HepG2 (cell line): ENCODE measurements at regions not wholly inside any gene's neighbourhood (a gene's known extent, or its start where the extent isn't known, plus 50 kb on each side); places are given as distances from the start of the nearest gene placed in this dataset.

ENCODE experiments used
- ATAC-seq: fragments of 200-7000 bp; cut with Tn5 transposase; 3 replicates; pipeline ENCODE4 v1.9.1; 2020; ENCODE audit warnings: mild to moderate bottlenecking, moderate library complexity
- BruUV-seq: library from RNA; stranded (reverse); fragments of 400-500 nt; replicated peaks from 2 replicates; lab custom pipeline; 2021; lab: Mats Ljungman, UMichigan
- CTCF ChIA-PET: fragments of 300-600 bp; formaldehyde crosslinking; extraction: SDS; loops from one replicate; lab custom pipeline; 2021; ENCODE audit warnings: low total read pairs, inconsistent platforms, low intra/inter-chr PET ratio; lab: Yijun Ruan, JAX
- POLR2A ChIA-PET: fragments of 350-600 bp; sonication (Branson Sonifier 250); formaldehyde crosslinking; loops from one replicate; lab custom pipeline; 2020; ENCODE audit warnings: antibody characterized with exemption, inconsistent platforms; lab: Yijun Ruan, JAX
- DNase-seq: peaks from one replicate; pipeline ENCODE4 v3.0.0-alpha.2; 2015; ENCODE audit warnings: low spot score
- FAIRE-seq: peaks from 3 replicates; lab custom pipeline; 2011; peaks lifted over from hg19 to GRCh38; lab: Jason Lieb, UNC
- H2AFZ ChIP-seq: one replicate; pipeline ENCODE4 v1.6.1; 2011; ENCODE audit warnings: low read length, inconsistent platforms
- H3K27ac ChIP-seq: fragments of 300-600 bp; 3 replicates; pipeline ENCODE4 v1.8.0; 2011; ENCODE audit warnings: mixed run types, mild to moderate bottlenecking, mixed read lengths, low read length, inconsistent platforms; ENCODE audit not compliant: insufficient read depth; ENCODE audit errors: extremely low read length
- H3K27me3 ChIP-seq, 2 experiments: fragments of 200-600 bp in 1 of 2; 2 replicates in 1 of 2; 3 replicates in 1 of 2; pipeline versions ENCODE4 v1.6.0 to v1.8.0; 2011; ENCODE audit warnings: low read length in 2 of 2, mild to moderate bottlenecking in 2 of 2, moderate library complexity in 2 of 2, inconsistent platforms in 1 of 2; ENCODE audit not compliant: insufficient read depth in 2 of 2, control insufficient read depth in 1 of 2
- H3K36me3 ChIP-seq, 2 experiments: fragments of 200-600 bp in 1 of 2; replicated peaks in 1 of 2; 2 replicates in 1 of 2; 3 replicates in 1 of 2; pipeline versions ENCODE4 v1.5.1 to v1.8.0; 2011; ENCODE audit warnings: low read length in 2 of 2, inconsistent platforms in 1 of 2; ENCODE audit not compliant: insufficient read depth in 2 of 2, control insufficient read depth in 1 of 2
- H3K4me1 ChIP-seq: 2 replicates; pipeline ENCODE4 v1.5.1; 2012; ENCODE audit warnings: low read length, inconsistent platforms; ENCODE audit not compliant: insufficient read depth
- H3K4me2 ChIP-seq: 2 replicates; pipeline ENCODE4 v1.6.0; 2011; ENCODE audit warnings: low read depth, low read length, inconsistent platforms
- H3K4me3 ChIP-seq, 3 experiments: fragments of 200-600 bp in 1 of 3; sonication (generic), shearing (Covaris generic) in 1 of 3; replicated peaks in 1 of 3; 2 replicates each; pipeline ENCODE4 v1.5.1; 2011 to 2016; ENCODE audit warnings: low read length in 3 of 3, inconsistent platforms in 2 of 3, low read depth in 2 of 3, mild to moderate bottlenecking in 2 of 3, control low read depth in 1 of 3, mixed read lengths in 1 of 3; ENCODE audit not compliant: insufficient read depth in 1 of 3
- H3K79me2 ChIP-seq: one replicate; pipeline ENCODE4 v1.6.1; 2011; ENCODE audit warnings: low read length, inconsistent platforms; ENCODE audit not compliant: insufficient read depth
- H3K9ac ChIP-seq: 2 replicates; pipeline ENCODE4 v1.6.0; 2011; ENCODE audit warnings: mild to moderate bottlenecking, low read depth, low read length, inconsistent platforms; ENCODE audit not compliant: insufficient read depth
- H3K9me3 ChIP-seq: 2 replicates; pipeline ENCODE4 v1.5.1; 2012; ENCODE audit warnings: mild to moderate bottlenecking, low read length
- H4K20me1 ChIP-seq: 2 replicates; pipeline ENCODE4 v1.6.0; 2011; ENCODE audit warnings: inconsistent platforms, mild to moderate bottlenecking, low read length, moderate library complexity; ENCODE audit not compliant: insufficient read depth
- FOXK2 ChIP-seq: fragments of 450-650 bp; IDR thresholded peaks from 2 replicates; pipeline ENCODE4 v1.6.1; 2016
- FUBP1 ChIP-seq: sonication (generic); formaldehyde crosslinking; IDR thresholded peaks from 2 replicates; pipeline ENCODE4 v1.5.1; 2020; ENCODE audit warnings: missing genetic modification reagents, mild to moderate bottlenecking, borderline replicate concordance
- GATA4 ChIP-seq: sonication (generic); IDR thresholded peaks from 2 replicates; pipeline ENCODE4 v1.6.1; 2016; ENCODE audit warnings: antibody characterized with exemption, low read depth, borderline replicate concordance
- GATAD1 ChIP-seq: IDR thresholded peaks from 2 replicates; pipeline ENCODE4 v1.6.1; 2016; ENCODE audit warnings: missing genetic modification reagents, missing compliant biosample characterization
- HMG20B ChIP-seq: conservative IDR thresholded peaks from 2 replicates; pipeline ENCODE4 v1.6.1; 2016; ENCODE audit warnings: missing genetic modification reagents, missing compliant biosample characterization
- KDM6A ChIP-seq: IDR thresholded peaks from 2 replicates; pipeline ENCODE4 v1.6.1; 2016; ENCODE audit warnings: low read depth
- MATR3 ChIP-seq: sonication (generic); formaldehyde crosslinking; IDR thresholded peaks from 2 replicates; pipeline ENCODE4 v1.4.0; 2020; ENCODE audit warnings: missing genetic modification reagents
- NCOA2 ChIP-seq: sonication (generic); formaldehyde crosslinking; IDR thresholded peaks from 2 replicates; pipeline ENCODE4 v1.8.0; 2022; ENCODE audit warnings: inconsistent platforms
- PHF20 ChIP-seq: sonication (generic); formaldehyde crosslinking; IDR thresholded peaks from 2 replicates; pipeline ENCODE4 v1.5.0; 2020; ENCODE audit warnings: mild to moderate bottlenecking, missing genetic modification reagents
- ZNF17 ChIP-seq: sonication (generic); formaldehyde crosslinking; IDR thresholded peaks from 2 replicates; pipeline ENCODE4 v1.5.0; 2020; ENCODE audit warnings: mild to moderate bottlenecking, missing genetic modification reagents
- ZNF414 ChIP-seq: sonication (generic); formaldehyde crosslinking; IDR thresholded peaks from 2 replicates; pipeline ENCODE4 v1.5.0; 2020; ENCODE audit warnings: missing genetic modification reagents
- ZNF543 ChIP-seq: sonication (generic); formaldehyde crosslinking; IDR thresholded peaks from 2 replicates; pipeline ENCODE4 v1.4.0; 2020; ENCODE audit warnings: mild to moderate bottlenecking, missing genetic modification reagents
- ZNF652 ChIP-seq: IDR thresholded peaks from 2 replicates; pipeline ENCODE4 v1.6.1; 2016; ENCODE audit warnings: low read depth, borderline replicate concordance
- ZNF776 ChIP-seq: sonication (generic); formaldehyde crosslinking; IDR thresholded peaks from 2 replicates; pipeline ENCODE4 v1.4.0; 2020; ENCODE audit warnings: mild to moderate bottlenecking, missing genetic modification reagents
- ZSCAN25 ChIP-seq: sonication (generic); formaldehyde crosslinking; IDR thresholded peaks from 2 replicates; pipeline ENCODE4 v1.8.0; 2022; ENCODE audit warnings: mild to moderate bottlenecking, missing genetic modification reagents
- in situ Hi-C: cut with HindIII; loops from 2 replicates; pipeline ENCODE4 v1.10.0; 2017; ENCODE audit warnings: low pct_unique_long_range_greater_than_20kb; ENCODE audit not compliant: extremely low pct_ligation_motif_present
- intact Hi-C: fragments of 100-400 bp; cut with micrococcal nuclease; formaldehyde crosslinking; loops from one replicate; pipeline ENCODE4 v1.10.0; 2022; ENCODE audit not compliant: unreplicated experiment
- TF ChIP-seq, protein P1 (sequence below): sonication (generic); formaldehyde crosslinking; IDR thresholded peaks from 2 replicates; pipeline ENCODE4 v1.5.1; 2020; ENCODE audit warnings: mild to moderate bottlenecking, missing genetic modification reagents
- TF ChIP-seq, protein P2 (sequence below): sonication (generic); formaldehyde crosslinking; conservative IDR thresholded peaks from 2 replicates; pipeline ENCODE4 v1.4.0; 2020; ENCODE audit warnings: mild to moderate bottlenecking, missing genetic modification reagents, moderate library complexity

DNA sequence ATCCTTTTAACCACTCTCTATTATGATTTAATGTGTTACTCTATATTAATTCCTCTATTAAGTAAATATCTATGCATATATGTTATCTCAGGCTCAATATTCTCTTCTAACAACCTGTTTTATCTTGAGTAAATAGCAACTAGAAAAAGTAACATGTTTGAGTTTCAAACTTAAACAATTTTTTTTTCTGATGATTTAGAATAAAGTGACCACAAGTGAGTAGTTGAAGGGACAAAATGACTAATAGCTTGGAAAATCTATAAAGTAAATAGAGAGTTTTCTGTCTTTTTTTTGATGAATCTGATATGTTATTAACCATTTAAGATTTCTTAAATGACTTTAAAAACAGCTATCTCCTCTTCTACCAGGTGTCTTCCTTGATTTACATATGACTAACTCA lies 483.8 kb downstream of the TFEC start:
- Histone ChIP-seq H3K4me3 (no peak overlapping the region), H3K4me1 (no peaks in the 10 kb centered on the region)
- no peak for TF ChIP-seq FUBP1
- TF ChIP-seq, protein P1, sequence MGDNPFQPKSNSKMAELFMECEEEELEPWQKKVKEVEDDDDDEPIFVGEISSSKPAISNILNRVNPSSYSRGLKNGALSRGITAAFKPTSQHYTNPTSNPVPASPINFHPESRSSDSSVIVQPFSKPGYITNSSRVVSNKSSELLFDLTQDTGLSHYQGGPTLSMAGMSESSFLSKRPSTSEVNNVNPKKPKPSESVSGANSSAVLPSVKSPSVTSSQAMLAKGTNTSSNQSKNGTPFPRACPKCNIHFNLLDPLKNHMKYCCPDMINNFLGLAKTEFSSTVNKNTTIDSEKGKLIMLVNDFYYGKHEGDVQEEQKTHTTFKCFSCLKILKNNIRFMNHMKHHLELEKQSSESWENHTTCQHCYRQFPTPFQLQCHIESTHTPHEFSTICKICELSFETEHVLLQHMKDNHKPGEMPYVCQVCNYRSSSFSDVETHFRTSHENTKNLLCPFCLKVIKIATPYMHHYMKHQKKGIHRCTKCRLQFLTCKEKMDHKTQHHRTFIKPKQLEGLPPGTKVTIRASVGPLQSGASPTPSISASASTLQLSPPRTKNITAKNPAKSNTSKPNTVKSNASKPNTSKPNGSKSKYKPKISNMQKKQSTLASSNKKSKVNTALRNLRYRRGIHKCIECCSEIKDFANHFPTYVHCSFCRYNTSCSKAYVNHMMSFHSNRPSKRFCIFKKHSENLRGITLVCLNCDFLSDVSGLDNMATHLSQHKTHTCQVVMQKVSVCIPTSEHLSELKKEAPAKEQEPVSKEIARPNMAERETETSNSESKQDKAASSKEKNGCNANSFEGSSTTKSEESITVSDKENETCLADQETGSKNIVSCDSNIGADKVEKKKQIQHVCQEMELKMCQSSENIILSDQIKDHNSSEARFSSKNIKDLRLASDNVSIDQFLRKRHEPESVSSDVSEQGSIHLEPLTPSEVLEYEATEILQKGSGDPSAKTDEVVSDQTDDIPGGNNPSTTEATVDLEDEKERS = no peak
- TF ChIP-seq FOXK2 = no peak
- TF ChIP-seq NCOA2 (CRISPR knock-in tag) = no peak
- no peak for TF ChIP-seq ZNF652 (CRISPR knock-in tag)
- TF ChIP-seq, protein P2, sequence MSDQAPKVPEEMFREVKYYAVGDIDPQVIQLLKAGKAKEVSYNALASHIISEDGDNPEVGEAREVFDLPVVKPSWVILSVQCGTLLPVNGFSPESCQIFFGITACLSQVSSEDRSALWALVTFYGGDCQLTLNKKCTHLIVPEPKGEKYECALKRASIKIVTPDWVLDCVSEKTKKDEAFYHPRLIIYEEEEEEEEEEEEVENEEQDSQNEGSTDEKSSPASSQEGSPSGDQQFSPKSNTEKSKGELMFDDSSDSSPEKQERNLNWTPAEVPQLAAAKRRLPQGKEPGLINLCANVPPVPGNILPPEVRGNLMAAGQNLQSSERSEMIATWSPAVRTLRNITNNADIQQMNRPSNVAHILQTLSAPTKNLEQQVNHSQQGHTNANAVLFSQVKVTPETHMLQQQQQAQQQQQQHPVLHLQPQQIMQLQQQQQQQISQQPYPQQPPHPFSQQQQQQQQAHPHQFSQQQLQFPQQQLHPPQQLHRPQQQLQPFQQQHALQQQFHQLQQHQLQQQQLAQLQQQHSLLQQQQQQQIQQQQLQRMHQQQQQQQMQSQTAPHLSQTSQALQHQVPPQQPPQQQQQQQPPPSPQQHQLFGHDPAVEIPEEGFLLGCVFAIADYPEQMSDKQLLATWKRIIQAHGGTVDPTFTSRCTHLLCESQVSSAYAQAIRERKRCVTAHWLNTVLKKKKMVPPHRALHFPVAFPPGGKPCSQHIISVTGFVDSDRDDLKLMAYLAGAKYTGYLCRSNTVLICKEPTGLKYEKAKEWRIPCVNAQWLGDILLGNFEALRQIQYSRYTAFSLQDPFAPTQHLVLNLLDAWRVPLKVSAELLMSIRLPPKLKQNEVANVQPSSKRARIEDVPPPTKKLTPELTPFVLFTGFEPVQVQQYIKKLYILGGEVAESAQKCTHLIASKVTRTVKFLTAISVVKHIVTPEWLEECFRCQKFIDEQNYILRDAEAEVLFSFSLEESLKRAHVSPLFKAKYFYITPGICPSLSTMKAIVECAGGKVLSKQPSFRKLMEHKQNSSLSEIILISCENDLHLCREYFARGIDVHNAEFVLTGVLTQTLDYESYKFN (CRISPR knock-in tag) = no peak
- TF ChIP-seq GATAD1 (CRISPR knock-in tag) = no peak
- no peak for TF ChIP-seq ZSCAN25 (CRISPR knock-in tag)
- TF ChIP-seq ZNF776 (CRISPR knock-in tag) = no peak
- TF ChIP-seq MATR3 = no peak
- no peak for TF ChIP-seq GATA4
- TF ChIP-seq ZNF414 (CRISPR knock-in tag) = no peak
- TF ChIP-seq ZNF17 (CRISPR knock-in tag) = no peak
- TF ChIP-seq ZNF543 (CRISPR knock-in tag) = no peak
- no peak for TF ChIP-seq HMG20B (CRISPR knock-in tag)
- TF ChIP-seq PHF20 (CRISPR knock-in tag) = no peak
- TF ChIP-seq KDM6A (CRISPR knock-in tag) = no peak
- TF ChIP-seq, all 625 proteins: peak for 0
- in situ Hi-C loops = no loop called here
- POLR2A ChIA-PET = no interaction called here
- Histone ChIP-seq H4K20me1 (no peaks in the 10 kb centered on the region), H2AFZ (no peak overlapping the region), H3K9ac (no peak overlapping the region), H3K27me3 (no peaks in the 10 kb centered on the region), H3K27ac (no peak overlapping the region), H3K9me3 (no peaks in the 10 kb centered on the region), H3K79me2 (no peaks in the 10 kb centered on the region), H3K36me3 (no peaks in the 10 kb centered on the region), H3K4me2 (no peak overlapping the region)
- no peak for FAIRE-seq
- no peak for ATAC-seq
- intact Hi-C loops = no loop called here
- DNase-seq = no peak
- no TSS peak for BruUV-seq
- CTCF ChIA-PET = no interaction called here
